ENCODE measurements at regions not wholly inside any gene's neighbourhood (a gene's known extent, or its start where the extent isn't known, plus 50 kb on each side); places are given as distances from the start of the nearest gene placed in this dataset.

- no peak overlapping the region for H3K27ac ChIP-seq (ENCODE audit: low read depth, low read length)
- H3K9ac ChIP-seq (ENCODE audit: low read length): no peak overlapping the region
- DNase-seq (ENCODE audit: low read depth, low spot score): no peak
- H3K27me3 ChIP-seq (ENCODE audit: insufficient read depth, low read length): no peaks in the 10 kb centered on the region
- no peaks in the 10 kb centered on the region for H3K4me1 ChIP-seq (ENCODE audit: control insufficient read depth in 1 of 2, insufficient read depth in 2 of 2, low read length in 2 of 2)
- H3K36me3 ChIP-seq (ENCODE audit: control insufficient read depth in 1 of 2, insufficient read depth in 2 of 2, low read length in 2 of 2): no peaks in the 10 kb centered on the region
- H3K4me2 ChIP-seq (ENCODE audit: low read length): no peak overlapping the region
- POLR2A ChIA-PET: no interaction called here
- H2AFZ ChIP-seq (ENCODE audit: low read depth, low read length, poor library complexity, severe bottlenecking): no peak overlapping the region
- BruUV-seq (replicated peaks): no TSS peak
- H4K20me1 ChIP-seq (ENCODE audit: insufficient read depth): no peaks in the 10 kb centered on the region
- H3K79me2 ChIP-seq (ENCODE audit: insufficient read depth, low read length): no peaks in the 10 kb centered on the region
- RAD21 ChIA-PET (ENCODE audit: low non-redundant PET in 1 of 2, low total read pairs in 2 of 2, uncharacterized antibody in 2 of 2, unreplicated experiment in 2 of 2): no interaction called here
- no peak for TF ChIP-seq POLR2AphosphoS5 (IDR thresholded peaks at IDR 0.05; ENCODE audit: low read depth, low read length)
- TF ChIP-seq SIN3A (IDR thresholded peaks at IDR 0.05; ENCODE audit: low read depth): no peak
- no peak for TF ChIP-seq SP1 (IDR thresholded peaks at IDR 0.05; ENCODE audit: low read depth)
- TF ChIP-seq FOSL1 (IDR thresholded peaks at IDR 0.05; ENCODE audit: low read depth): no peak
- TF ChIP-seq EZH2phosphoT487 (IDR thresholded peaks at IDR 0.05; ENCODE audit: borderline replicate concordance): no peak
- TF ChIP-seq ZNF274 (IDR thresholded peaks at IDR 0.05; ENCODE audit: low read depth, low read length): no peak
- TF ChIP-seq CBX3 (IDR thresholded peaks at IDR 0.05; ENCODE audit: low read depth): no peak
- no peak for TF ChIP-seq ZBTB33 (IDR thresholded peaks at IDR 0.05; ENCODE audit: extremely low read depth, insufficient replicate concordance, low read length)
- CTCF ChIA-PET: no interaction called here
- no peaks in the 10 kb centered on the region for H3K9me2 ChIP-seq (ENCODE audit: insufficient read depth)
- intact Hi-C loops (cut with micrococcal nuclease): no loop called here
- ATAC-seq: no peak
- H3K9me3 ChIP-seq (ENCODE audit: control insufficient read depth in 1 of 2, insufficient read depth in 1 of 2, low read depth in 1 of 2, low read length in 2 of 2): no peaks in the 10 kb centered on the region
- H3K4me3 ChIP-seq (replicated peaks in 1 of 2; ENCODE audit: low read depth in 1 of 2, low read length in 2 of 2): no peak overlapping the region
Measured at GRCh38 chr7:116382375-116382774, 117.2 kb upstream of the CAV2 start.

- ChIA-PET POLR2A (no interaction called here), RAD21 (ENCODE audit: low non-redundant PET in 1 of 2, low total read pairs in 2 of 2, uncharacterized antibody in 2 of 2, unreplicated experiment in 2 of 2) (no interaction called here), CTCF (no interaction called here)
- no peak for DNase-seq (ENCODE audit: low read depth, low spot score)
- H3K4me2 ChIP-seq (ENCODE audit: low read length): no peak overlapping the region
- no peak overlapping the region for H3K27ac ChIP-seq (ENCODE audit: low read depth, low read length)
- H3K9me2 ChIP-seq (ENCODE audit: insufficient read depth): no peaks in the 10 kb centered on the region
- no peaks in the 10 kb centered on the region for H3K27me3 ChIP-seq (ENCODE audit: insufficient read depth, low read length)
- H3K79me2 ChIP-seq (ENCODE audit: insufficient read depth, low read length): no peaks in the 10 kb centered on the region
- H4K20me1 ChIP-seq (ENCODE audit: insufficient read depth): no peaks in the 10 kb centered on the region
- no peak overlapping the region for H3K4me3 ChIP-seq (replicated peaks in 1 of 2; ENCODE audit: low read depth in 1 of 2, low read length in 2 of 2)
- no TSS peak for BruUV-seq (replicated peaks)
- intact Hi-C loops (cut with micrococcal nuclease): no loop called here
- H3K9me3 ChIP-seq (ENCODE audit: control insufficient read depth in 1 of 2, insufficient read depth in 1 of 2, low read depth in 1 of 2, low read length in 2 of 2): no peaks in the 10 kb centered on the region
- ATAC-seq: no peak
- no peak overlapping the region for H2AFZ ChIP-seq (ENCODE audit: low read depth, low read length, poor library complexity, severe bottlenecking)
- no peaks in the 10 kb centered on the region for H3K36me3 ChIP-seq (ENCODE audit: control insufficient read depth in 1 of 2, insufficient read depth in 2 of 2, low read length in 2 of 2)
- H3K9ac ChIP-seq (ENCODE audit: low read length): no peak overlapping the region
- H3K4me1 ChIP-seq (ENCODE audit: control insufficient read depth in 1 of 2, insufficient read depth in 2 of 2, low read length in 2 of 2): no peaks in the 10 kb centered on the region
- TF ChIP-seq CTCF (IDR thresholded peaks at IDR 0.05 in 2 of 3, conservative IDR thresholded peaks at IDR 0.05 in 1 of 3; ENCODE audit: borderline replicate concordance in 1 of 3, insufficient read depth in 1 of 3, low read depth in 2 of 3, low read length in 2 of 3) (no peak), EZH2phosphoT487 (IDR thresholded peaks at IDR 0.05; ENCODE audit: borderline replicate concordance) (no peak), CEBPB (IDR thresholded peaks at IDR 0.05; ENCODE audit: low read depth) (no peak), POLR2A (IDR thresholded peaks at IDR 0.05; ENCODE audit: borderline replicate concordance, extremely low read depth, insufficient read depth, insufficient read length) (no peak), ZBTB33 (IDR thresholded peaks at IDR 0.05; ENCODE audit: extremely low read depth, insufficient replicate concordance, low read length) (no peak), SIN3A (IDR thresholded peaks at IDR 0.05; ENCODE audit: low read depth) (no peak), SRF (IDR thresholded peaks at IDR 0.05; ENCODE audit: low read depth) (no peak), ZFX (IDR thresholded peaks at IDR 0.05) (no peak), ATF3 (IDR thresholded peaks at IDR 0.05) (no peak), ELF1 (IDR thresholded peaks at IDR 0.05; ENCODE audit: borderline replicate concordance, low read depth) (no peak)
Measured at GRCh38 chr7:116384936-116385635, 114.5 kb upstream of the CAV2 start.

Measured in HCT116 (cell line).